Hepatocyte (in vitro differentiated cells): ENCODE measurements at regions not wholly inside any gene's neighbourhood (a gene's known extent, or its start where the extent isn't known, plus 50 kb on each side); places are given as distances from the start of the nearest gene placed in this dataset.

Source experiments
- EZH2 ChIP-seq: fragments of 200-600 bp; sonication (generic); IDR thresholded peaks from 2 replicates; pipeline ENCODE4 v1.6.1; 2016; ENCODE audit warnings: antibody characterized with exemption, mild to moderate bottlenecking, borderline replicate concordance
- EZH2phosphoT487 ChIP-seq: fragments of 200-600 bp; sonication (generic); IDR thresholded peaks from one replicate; pipeline ENCODE4 v1.6.1; 2018; ENCODE audit warnings: antibody characterized with exemption, mild to moderate bottlenecking, low read depth, moderate library complexity; ENCODE audit not compliant: unreplicated experiment, severe bottlenecking
- TF ChIP-seq, protein P1 (sequence below): fragments of 200-600 bp; sonication (generic); IDR thresholded peaks from 2 replicates; pipeline ENCODE4 v1.5.1; 2016; ENCODE audit warnings: antibody characterized with exemption, mild to moderate bottlenecking; ENCODE audit not compliant: poor library complexity

DNA sequence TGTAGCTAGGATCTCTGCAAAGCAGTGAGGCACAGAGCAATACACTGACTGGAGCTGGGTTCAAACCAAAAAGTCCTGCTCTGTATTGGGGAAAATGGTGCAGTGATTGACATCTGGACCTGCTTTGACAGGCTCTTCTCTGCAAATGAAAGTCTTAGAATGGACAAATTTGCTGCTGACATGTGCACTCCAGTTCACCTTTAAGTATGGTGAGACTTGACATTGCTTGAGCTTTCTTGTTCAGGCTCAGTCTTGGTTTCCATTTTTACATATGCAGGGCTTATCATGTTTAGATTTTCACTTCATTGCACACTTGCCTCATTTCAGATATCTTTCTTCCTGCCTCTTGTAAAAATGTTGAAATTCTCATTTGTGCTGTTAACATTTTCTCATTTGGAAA is 1655.0 kb downstream of the MRPL39 start:
- TF ChIP-seq, protein P1, sequence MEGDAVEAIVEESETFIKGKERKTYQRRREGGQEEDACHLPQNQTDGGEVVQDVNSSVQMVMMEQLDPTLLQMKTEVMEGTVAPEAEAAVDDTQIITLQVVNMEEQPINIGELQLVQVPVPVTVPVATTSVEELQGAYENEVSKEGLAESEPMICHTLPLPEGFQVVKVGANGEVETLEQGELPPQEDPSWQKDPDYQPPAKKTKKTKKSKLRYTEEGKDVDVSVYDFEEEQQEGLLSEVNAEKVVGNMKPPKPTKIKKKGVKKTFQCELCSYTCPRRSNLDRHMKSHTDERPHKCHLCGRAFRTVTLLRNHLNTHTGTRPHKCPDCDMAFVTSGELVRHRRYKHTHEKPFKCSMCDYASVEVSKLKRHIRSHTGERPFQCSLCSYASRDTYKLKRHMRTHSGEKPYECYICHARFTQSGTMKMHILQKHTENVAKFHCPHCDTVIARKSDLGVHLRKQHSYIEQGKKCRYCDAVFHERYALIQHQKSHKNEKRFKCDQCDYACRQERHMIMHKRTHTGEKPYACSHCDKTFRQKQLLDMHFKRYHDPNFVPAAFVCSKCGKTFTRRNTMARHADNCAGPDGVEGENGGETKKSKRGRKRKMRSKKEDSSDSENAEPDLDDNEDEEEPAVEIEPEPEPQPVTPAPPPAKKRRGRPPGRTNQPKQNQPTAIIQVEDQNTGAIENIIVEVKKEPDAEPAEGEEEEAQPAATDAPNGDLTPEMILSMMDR = no peak
- TF ChIP-seq EZH2phosphoT487 (no peak), EZH2 (no peak)
